ENCODE measurements at regions not wholly inside any gene's neighbourhood (a gene's known extent, or its start where the extent isn't known, plus 50 kb on each side); places are given as distances from the start of the nearest gene placed in this dataset.
"Not testable (repeated sequence)": the region's sequence is repeated elsewhere in the genome, so short reads cannot be mapped to it uniquely, and the experiment has no call there.

DNA sequence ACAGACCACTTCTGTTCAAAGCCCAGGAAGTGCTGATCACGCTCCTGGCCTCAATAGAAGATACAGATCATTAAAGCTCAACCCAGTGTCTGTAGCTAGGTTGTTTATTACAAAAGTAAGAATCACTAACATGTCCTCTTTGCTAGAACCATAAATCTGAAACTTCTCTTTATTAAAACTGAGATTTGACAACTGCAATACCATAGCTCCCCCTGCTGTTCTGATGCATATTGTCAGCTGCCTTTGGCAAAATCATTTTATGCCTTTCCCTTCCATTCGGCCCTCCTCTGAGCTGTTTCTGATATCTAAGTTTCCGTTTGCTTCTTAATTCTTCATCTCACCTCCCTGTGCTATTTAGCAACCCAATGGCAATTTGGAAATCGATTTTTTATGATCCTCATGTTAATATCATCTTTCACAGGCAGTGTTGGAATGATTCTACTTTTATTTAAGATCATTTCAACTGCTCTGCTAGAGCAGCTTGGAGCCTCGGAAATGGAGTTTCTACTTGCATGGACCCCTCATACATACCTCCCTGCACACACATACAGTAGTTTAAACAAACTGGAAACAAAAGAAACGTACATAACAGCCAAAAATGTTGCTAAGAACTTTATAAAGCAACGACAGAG is 998.8 kb downstream of the MAT2B start:
- Mint-ChIP-seq H3K36me3 (no peaks in the 10 kb centered on the region), H3K9me3 (no peaks in the 10 kb centered on the region), H3K4me3 (no peak overlapping the region), H3K27ac (no peak overlapping the region), H3K4me1 (no peaks in the 10 kb centered on the region), H3K27me3 (no peaks in the 10 kb centered on the region)

DNA sequence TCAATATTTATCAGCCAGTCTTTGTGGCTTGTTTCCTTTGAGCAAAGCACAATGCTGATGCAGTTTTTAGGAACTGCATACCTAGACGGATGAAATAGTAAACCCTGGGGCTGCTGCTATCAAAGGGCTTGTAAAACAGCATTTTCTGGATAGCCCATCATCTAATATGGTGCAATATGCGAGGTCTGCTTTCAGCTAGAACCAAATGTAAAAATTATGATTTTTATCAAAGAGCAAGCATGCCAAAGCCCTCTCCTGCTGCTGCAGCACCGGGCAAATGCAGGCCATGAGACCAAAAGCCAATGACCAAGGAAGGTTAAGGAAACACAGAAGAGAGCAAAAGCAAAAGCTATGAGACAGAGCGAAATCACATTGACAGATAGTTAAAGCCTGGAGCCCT is 1000.4 kb downstream of the MAT2B start:
- Mint-ChIP-seq H3K9me3 (no peaks in the 10 kb centered on the region), H3K36me3 (no peaks in the 10 kb centered on the region), H3K27ac (no peak overlapping the region), H3K4me3 (no peak overlapping the region), H3K4me1 (no peaks in the 10 kb centered on the region), H3K27me3 (no peaks in the 10 kb centered on the region)

DNA sequence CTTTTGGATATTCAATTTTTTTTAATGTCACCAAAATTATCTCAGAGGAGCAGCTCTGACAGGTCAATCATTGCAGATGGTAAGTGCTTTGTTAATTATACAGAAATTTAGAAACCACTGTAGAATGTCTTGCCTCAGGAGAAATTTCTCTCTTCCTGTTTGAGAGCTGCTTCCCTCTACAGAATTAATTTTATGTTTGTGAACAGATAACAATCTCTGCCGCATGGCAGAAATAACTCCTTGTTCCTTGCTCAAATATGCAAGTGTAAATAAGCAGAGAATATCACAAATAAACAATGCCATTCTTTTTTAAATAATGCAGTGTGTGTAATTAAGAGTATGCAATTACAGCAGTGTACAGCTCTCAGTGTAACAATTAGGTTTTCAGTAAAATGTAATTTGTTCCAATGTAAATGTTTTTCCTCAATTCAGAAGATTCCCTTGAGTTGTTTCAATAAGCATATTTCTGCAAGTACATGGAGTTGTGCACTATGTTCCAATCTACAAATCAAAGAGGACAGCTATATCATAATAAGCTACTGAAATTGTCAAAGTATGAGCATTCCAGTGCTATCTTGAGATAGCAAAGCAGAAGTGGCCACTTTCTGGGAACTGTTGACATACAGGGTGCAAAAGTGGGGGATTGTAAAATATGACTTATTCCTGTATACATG is 1012.8 kb downstream of the MAT2B start:
- Mint-ChIP-seq H3K36me3 (no peaks in the 10 kb centered on the region), H3K4me3 (no peak overlapping the region), H3K9me3 (no peaks in the 10 kb centered on the region), H3K27me3 (no peaks in the 10 kb centered on the region), H3K27ac (no peak overlapping the region), H3K4me1 (no peaks in the 10 kb centered on the region)

DNA sequence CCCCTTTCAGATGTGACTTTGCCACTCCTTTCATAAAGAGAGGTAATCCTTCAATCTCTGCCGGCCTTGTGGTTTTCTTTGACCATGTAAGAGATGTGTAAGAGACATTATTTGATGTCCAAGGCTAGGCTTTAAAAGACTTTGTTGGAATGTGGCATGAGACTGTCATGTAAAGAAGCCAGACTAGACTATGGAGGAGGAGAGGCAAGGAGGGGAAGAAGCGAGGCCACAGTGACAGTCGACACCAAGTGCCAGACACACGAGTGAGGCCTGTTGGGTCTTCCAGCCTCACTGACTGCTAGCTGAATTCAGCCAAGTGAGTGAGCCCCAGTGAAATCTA is 1013.3 kb downstream of the MAT2B start:
- no peak overlapping the region for H3K27ac Mint-ChIP-seq

DNA sequence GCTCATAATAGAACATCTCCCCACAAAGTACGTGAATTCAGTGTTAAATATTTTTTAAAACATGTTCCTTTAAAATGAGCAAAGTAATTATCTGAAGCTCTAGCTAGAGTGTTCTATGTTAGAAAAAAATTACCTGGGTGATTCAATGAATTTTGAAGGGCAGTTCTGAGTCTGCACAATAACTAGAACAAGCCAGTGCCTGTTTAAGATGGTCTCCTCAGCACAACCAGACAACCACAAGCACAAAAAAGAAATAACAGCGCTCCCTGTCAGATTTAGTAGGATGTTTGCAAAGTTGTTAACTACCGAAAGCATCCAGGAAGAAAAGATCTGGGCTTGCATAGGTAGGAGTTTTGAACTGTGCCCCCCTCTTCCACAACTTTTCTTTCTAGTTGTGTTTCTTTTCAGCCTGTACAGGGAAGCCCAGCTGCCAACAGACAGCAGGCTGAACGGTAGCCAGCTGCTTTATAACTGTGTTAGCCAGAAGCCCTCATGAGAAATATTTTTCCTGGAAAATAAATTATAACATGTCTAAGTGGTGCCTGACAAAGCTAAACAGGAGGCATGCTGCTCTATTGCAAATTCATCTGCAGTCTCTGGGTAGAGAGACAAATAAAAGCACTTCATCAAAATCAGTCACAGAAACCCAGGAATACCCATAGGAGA is 1026.9 kb downstream of the MAT2B start:
- Mint-ChIP-seq H3K36me3 (no peaks in the 10 kb centered on the region), H3K9me3 (no peaks in the 10 kb centered on the region), H3K4me3 (no peak overlapping the region), H3K27me3 (no peaks in the 10 kb centered on the region), H3K4me1 (no peaks in the 10 kb centered on the region), H3K27ac (no peak overlapping the region)

More for the DNA sequence above, 1013.3 kb downstream of the MAT2B start:
- Mint-ChIP-seq H3K36me3 (no peaks in the 10 kb centered on the region), H3K27me3 (no peaks in the 10 kb centered on the region), H3K9me3 (no peaks in the 10 kb centered on the region), H3K4me3 (no peak overlapping the region), H3K4me1 (no peaks in the 10 kb centered on the region)

DNA sequence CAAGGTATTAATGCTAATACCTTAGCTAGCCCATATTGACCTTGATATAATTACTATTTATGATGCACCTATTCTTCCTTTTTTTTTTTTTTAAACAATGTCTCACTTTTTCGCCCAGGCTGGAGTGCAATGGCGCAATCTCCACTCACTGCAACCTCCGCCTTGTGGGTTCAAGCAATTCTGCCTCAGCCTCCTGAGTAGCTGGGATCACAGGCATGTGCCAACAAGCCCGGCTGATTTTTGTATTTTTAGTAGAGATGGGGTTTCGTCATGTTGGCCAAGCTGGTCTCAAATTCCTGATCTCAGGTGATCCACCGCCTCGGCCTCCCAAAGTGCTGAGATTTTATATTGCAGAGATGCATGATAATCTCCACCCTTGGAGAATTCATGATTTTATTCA is 1028.0 kb downstream of the MAT2B start:
- H3K36me3 Mint-ChIP-seq = not testable (repeated sequence)

DNA sequence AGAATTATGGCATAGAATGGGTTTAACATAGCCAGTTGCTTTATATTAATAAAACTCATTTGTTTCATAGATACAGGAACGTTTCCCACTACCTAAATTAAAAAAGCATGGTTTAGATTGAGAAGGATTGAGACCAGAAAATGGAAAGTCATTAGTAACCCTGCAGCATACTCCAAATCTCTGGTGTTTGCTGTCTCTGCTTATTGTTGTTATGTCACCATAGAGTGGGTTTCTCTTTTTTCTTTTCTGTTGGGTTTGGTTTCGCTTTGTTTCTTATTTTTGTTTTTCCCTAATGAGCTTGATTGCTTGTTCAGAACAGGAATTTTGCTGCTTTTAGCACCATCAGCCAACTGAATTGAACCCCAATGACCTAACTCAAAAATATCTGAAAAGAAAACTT is 1034.8 kb downstream of the MAT2B start:
- no peaks in the 10 kb centered on the region for H3K36me3 Mint-ChIP-seq
- no peak overlapping the region for H3K27ac Mint-ChIP-seq
- no peaks in the 10 kb centered on the region for H3K27me3 Mint-ChIP-seq
- H3K4me3 Mint-ChIP-seq = no peak overlapping the region
- no peaks in the 10 kb centered on the region for H3K9me3 Mint-ChIP-seq
- no peaks in the 10 kb centered on the region for H3K4me1 Mint-ChIP-seq

More for the DNA sequence above, 1028.0 kb downstream of the MAT2B start:
- not testable (repeated sequence) for H3K27ac Mint-ChIP-seq, H3K4me1 Mint-ChIP-seq, H3K27me3 Mint-ChIP-seq, H3K9me3 Mint-ChIP-seq, H3K4me3 Mint-ChIP-seq

DNA sequence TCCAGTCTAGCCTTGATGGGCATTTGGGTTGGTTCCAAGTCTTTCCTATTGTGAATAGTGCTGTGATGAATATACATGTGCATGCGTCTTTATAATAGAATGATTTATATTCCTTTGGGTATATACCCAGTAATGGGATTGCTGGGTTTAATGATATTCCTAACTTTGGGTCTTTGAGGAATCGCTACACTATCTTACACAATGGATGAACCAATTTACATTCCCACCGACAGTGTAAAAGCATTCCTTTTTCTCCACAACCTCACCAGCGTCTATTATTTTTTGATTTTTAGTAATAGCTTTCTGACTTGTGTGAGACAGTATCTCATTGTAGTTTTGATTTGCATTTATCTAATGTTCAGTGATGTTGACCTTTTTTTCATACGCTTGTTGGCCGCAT is 1040.1 kb downstream of the MAT2B start:
- no peaks in the 10 kb centered on the region for H3K36me3 Mint-ChIP-seq
- no peaks in the 10 kb centered on the region for H3K4me1 Mint-ChIP-seq
- no peak overlapping the region for H3K4me3 Mint-ChIP-seq
- no peak overlapping the region for H3K27ac Mint-ChIP-seq
- no peaks in the 10 kb centered on the region for H3K27me3 Mint-ChIP-seq
- H3K9me3 Mint-ChIP-seq = no peaks in the 10 kb centered on the region

DNA sequence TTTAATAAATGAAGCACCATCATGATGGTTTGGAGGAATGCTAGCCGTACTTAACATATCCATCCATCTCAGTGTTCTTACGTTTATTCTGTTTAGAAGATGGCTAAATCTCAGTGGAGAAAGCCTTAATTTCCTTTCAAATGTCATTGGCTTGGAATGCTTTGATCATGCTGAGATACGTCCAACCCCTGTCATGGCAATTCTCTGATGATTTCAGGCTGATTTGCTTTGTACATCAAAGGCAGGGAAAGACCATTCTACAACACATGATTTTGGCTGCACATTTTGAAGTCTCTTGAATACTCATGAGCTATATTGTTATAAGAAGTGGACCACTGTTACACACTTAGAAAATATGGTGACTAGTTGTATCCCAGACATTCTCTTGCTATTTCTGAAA is 1048.4 kb downstream of the MAT2B start:
- Mint-ChIP-seq H3K27ac (no peak overlapping the region), H3K9me3 (no peaks in the 10 kb centered on the region), H3K36me3 (no peaks in the 10 kb centered on the region), H3K27me3 (no peaks in the 10 kb centered on the region), H3K4me3 (no peak overlapping the region), H3K4me1 (no peaks in the 10 kb centered on the region)

DNA sequence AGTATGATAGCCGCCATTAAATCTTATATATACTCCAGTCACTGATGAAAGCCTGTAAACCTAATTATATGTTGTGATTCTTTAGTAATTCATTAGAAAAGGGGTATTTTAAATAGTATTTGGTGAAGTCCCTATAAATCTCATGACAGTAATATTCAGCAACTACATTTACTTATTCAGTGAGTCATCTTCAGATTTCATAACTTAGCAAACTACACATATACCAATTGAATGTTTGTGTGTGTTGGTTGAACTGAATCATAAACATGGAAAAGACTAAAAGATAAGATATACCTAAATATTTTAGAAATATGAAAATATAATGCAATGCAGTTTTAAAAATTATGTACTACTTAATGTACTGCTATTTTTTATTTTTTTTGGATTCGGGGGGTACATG is 1050.4 kb downstream of the MAT2B start:
- Mint-ChIP-seq H3K36me3 (no peaks in the 10 kb centered on the region), H3K9me3 (no peaks in the 10 kb centered on the region), H3K4me1 (no peaks in the 10 kb centered on the region), H3K4me3 (no peak overlapping the region), H3K27ac (no peak overlapping the region), H3K27me3 (no peaks in the 10 kb centered on the region)

DNA sequence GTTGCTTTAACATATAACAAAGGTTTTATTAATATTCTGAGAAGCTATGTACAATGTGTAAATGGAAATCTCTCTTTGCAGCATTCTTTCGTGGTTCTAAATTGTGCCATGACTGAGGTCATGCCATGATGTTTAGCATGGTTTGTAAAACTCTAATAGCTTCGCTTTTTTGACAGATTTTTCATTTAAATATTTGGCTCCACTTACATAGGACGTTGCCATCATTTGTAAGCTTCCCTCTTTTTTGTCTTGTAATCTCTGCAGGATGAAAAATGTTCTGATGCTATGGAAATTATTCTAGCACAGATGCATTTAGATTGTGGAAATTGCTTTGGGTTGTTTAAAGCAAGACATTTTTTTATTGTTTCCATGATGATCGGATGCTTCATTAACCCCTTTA is 1054.8 kb downstream of the MAT2B start:
- Mint-ChIP-seq H3K36me3 (no peaks in the 10 kb centered on the region), H3K4me1 (no peaks in the 10 kb centered on the region), H3K27me3 (no peaks in the 10 kb centered on the region), H3K9me3 (no peaks in the 10 kb centered on the region), H3K27ac (no peak overlapping the region), H3K4me3 (no peak overlapping the region)

DNA sequence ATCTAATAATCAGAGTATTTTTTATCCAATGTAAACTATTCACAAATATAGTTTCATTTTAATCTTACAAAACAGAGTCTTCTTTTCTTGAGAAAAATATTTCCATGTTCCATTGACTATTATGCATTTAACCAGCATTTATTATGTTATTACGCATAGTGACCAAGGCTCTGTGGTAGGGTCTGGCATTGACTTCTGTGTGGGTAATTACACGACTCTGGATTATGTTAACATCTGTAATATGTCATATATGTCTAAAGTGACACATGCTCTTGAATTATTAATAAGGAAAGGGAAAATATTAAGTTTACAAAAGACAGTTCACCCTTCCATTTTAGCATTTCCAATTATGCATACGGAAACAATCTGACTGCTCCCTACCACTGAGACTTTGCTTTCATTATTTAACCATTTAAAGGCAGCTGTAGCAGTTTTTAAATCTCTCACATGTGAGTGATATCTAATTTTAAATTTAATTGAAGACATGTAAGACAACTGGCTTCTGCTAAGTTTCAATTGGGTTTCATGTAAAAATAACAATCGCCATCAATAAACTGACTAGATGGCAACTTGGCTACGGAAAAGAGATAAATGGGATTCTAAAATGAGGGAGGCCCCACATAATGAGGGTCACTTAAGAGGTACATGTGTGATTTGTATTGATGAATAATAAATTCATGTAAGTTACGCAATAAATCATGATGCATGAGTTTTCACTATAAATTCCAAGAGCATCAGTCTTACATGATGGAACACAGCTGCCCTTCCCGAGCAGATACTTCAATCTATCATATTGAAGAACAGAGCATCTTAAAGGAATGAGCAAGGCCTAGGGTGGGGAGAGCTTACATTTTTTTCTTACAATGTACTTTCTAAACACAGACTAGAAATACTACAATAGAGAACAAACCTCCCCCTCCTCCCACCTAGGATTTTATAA is 1056.8 kb downstream of the MAT2B start:
- Mint-ChIP-seq H3K4me1 (no peaks in the 10 kb centered on the region), H3K36me3 (no peaks in the 10 kb centered on the region), H3K4me3 (no peak overlapping the region), H3K27ac (no peak overlapping the region), H3K27me3 (no peaks in the 10 kb centered on the region), H3K9me3 (no peaks in the 10 kb centered on the region)

DNA sequence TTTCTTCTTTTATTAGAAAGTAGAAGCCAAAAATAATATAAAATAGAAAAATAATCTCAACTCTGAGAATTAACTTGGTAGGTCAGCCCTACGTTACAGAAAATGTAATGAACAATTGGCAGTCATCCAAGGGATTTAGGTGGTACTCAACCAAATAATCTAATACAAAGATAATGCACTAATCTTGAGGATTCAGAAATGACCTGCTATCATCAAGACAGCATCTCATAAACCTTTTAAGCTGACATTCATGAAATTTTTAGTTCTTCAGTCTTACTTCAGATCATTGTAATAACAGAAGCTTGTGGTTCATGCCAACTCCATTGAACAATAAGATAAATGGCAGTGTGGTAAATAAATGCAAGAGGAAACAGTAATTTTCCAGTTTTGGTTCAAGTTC is 1058.0 kb downstream of the MAT2B start:
- H3K4me1 Mint-ChIP-seq = no peaks in the 10 kb centered on the region
- H3K36me3 Mint-ChIP-seq = no peaks in the 10 kb centered on the region

DNA sequence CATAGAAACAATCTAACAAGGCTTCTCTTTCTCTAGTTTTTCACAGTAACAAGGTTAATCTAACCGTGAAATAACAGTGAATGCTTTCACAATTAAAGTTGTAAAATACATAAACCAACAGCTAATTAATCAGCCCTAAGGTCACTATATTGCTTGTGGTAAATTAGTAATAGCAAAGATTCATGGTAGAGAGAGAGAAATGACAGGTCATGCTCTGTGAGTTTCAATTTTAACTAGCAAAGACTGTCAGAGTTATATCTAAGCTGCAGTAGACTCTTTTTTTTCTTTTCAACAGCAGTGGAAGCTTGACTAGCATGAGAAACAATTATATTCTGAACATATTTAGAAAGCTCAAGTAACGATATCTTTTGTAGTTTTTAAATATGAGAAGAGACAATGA is 1068.0 kb downstream of the MAT2B start:
- Mint-ChIP-seq H3K4me1 (no peaks in the 10 kb centered on the region), H3K9me3 (peaks cover 5% of the 10 kb centered on the region), H3K27me3 (no peaks in the 10 kb centered on the region), H3K27ac (no peak overlapping the region), H3K4me3 (no peak overlapping the region), H3K36me3 (no peaks in the 10 kb centered on the region)

More for the DNA sequence above, 1058.0 kb downstream of the MAT2B start:
- H3K4me3 Mint-ChIP-seq = no peak overlapping the region
- H3K27me3 Mint-ChIP-seq = no peaks in the 10 kb centered on the region
- H3K27ac Mint-ChIP-seq = no peak overlapping the region
- no peaks in the 10 kb centered on the region for H3K9me3 Mint-ChIP-seq

DNA sequence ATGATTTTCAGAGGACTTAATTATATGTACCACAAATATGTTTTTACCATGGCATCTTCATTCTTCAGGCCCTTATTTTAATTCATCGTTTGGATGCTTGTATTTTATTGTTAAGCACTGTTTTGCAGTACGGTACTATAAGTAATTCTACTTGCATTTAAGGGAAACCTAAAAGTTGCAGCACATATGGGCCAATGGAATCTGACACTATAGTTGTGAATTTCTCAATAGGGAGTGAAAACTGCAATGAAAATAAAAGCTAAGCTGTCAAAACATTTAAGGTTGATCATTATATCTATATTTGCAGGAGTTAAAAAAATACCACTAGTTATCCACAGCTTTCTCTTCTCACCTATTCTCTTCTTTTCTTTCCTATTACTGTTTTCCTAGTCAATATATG is 1071.8 kb downstream of the MAT2B start:
- H3K4me3 Mint-ChIP-seq = no peak overlapping the region
- no peaks in the 10 kb centered on the region for H3K36me3 Mint-ChIP-seq
- no peak overlapping the region for H3K27ac Mint-ChIP-seq
- H3K27me3 Mint-ChIP-seq = no peaks in the 10 kb centered on the region
- H3K9me3 Mint-ChIP-seq = no peaks in the 10 kb centered on the region
- H3K4me1 Mint-ChIP-seq = no peaks in the 10 kb centered on the region

DNA sequence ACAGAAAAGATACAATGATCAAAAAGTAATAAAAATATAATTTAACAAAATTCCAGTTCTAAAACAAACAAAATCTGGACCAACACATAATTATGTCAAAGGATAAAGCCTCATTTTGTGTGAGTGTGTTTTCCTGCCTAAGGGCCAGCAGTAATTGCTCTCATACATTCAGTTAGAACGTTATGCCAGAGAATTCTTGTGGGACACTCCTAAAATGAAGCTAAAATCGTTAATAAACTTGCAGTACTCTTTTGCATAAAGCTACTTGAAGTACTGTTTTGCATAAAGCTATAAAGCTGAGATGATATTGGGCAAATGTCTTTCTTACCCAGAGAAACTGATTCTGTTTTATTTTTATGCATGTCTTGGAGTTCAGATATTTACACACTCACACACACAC is 1072.3 kb downstream of the MAT2B start:
- H3K36me3 Mint-ChIP-seq = no peaks in the 10 kb centered on the region
- no peak overlapping the region for H3K4me3 Mint-ChIP-seq
- H3K4me1 Mint-ChIP-seq = no peaks in the 10 kb centered on the region
- no peaks in the 10 kb centered on the region for H3K27me3 Mint-ChIP-seq
- H3K9me3 Mint-ChIP-seq = no peaks in the 10 kb centered on the region
- H3K27ac Mint-ChIP-seq = no peak overlapping the region
